ENCODE measurements at regions not wholly inside any gene's neighbourhood (a gene's known extent, or its start where the extent isn't known, plus 50 kb on each side); places are given as distances from the start of the nearest gene placed in this dataset.
A peak's percentile ranks its signal among the peaks of the same experiment; 100 is the strongest.
"Not testable (repeated sequence)": the region's sequence is repeated elsewhere in the genome, so short reads cannot be mapped to it uniquely, and the experiment has no call there.

- not testable (repeated sequence) for H3K27me3 ChIP-seq (ENCODE audit: insufficient read depth, low read length); H3K14ac ChIP-seq (ENCODE audit: insufficient read depth, low read length); H2AFZ ChIP-seq (ENCODE audit: low read length); H3T11ph ChIP-seq (ENCODE audit: low read length); H3K18ac ChIP-seq (ENCODE audit: insufficient read length, low read depth, low read length); H4K5ac ChIP-seq (ENCODE audit: insufficient read length, low read depth, low read length); H3K27ac Mint-ChIP-seq; H3K4me1 ChIP-seq (ENCODE audit: insufficient read depth, low read length); H3K4me1 Mint-ChIP-seq; H3K4me2 ChIP-seq (ENCODE audit: insufficient read depth, insufficient read length, low read length); H3K23me2 ChIP-seq (ENCODE audit: insufficient read length, low read depth, low read length, poor library complexity, severe bottlenecking); H3K9me3 Mint-ChIP-seq; H3K56ac ChIP-seq (ENCODE audit: insufficient read length, low read depth, low read length); H3K79me2 ChIP-seq (ENCODE audit: insufficient read depth, low read length); H3K4me3 Mint-ChIP-seq; DNase-seq; H2AK5ac ChIP-seq (ENCODE audit: insufficient read length, low read length); H4K20me1 ChIP-seq (ENCODE audit: control insufficient read depth, insufficient read depth, insufficient read length); H2BK12ac ChIP-seq (ENCODE audit: insufficient read length, low read depth, low read length); H4K8ac ChIP-seq (replicated peaks; ENCODE audit: insufficient read length, low read depth, low read length); H3K27me3 Mint-ChIP-seq (ENCODE audit: low read depth); H3K9me3 ChIP-seq (ENCODE audit: control insufficient read depth, low read depth, low read length); H3K79me1 ChIP-seq (ENCODE audit: insufficient read depth, low read depth, low read length, poor library complexity, severe bottlenecking); H2BK120ac ChIP-seq (ENCODE audit: low read depth, low read length, poor library complexity, severe bottlenecking); H2BK15ac ChIP-seq (ENCODE audit: low read depth, low read length); H2BK5ac ChIP-seq (ENCODE audit: insufficient read length, low read length); H3K27ac ChIP-seq (ENCODE audit: insufficient read length, low read depth, low read length); H3K4ac ChIP-seq (ENCODE audit: low read depth, low read length); H3K23ac ChIP-seq (ENCODE audit: insufficient read length, low read depth, low read length); H2BK20ac ChIP-seq (ENCODE audit: low read depth, low read length, poor library complexity, severe bottlenecking); H4K91ac ChIP-seq (ENCODE audit: insufficient read length, low read depth, low read length); H3K9ac ChIP-seq (ENCODE audit: extremely low read depth, insufficient read length, low read length); H3K36me3 Mint-ChIP-seq (ENCODE audit: insufficient read depth in 1 of 3, low read depth in 3 of 3)
- WGBS (ENCODE audit: extremely low coverage, insufficient read length, low lambda C conversion rate): no CpG with 5 or more reads among the region's 7 CpGs
- TF ChIP-seq CTCF (conservative IDR thresholded peaks at IDR 0.05): peak; percentile 31; the same call in 2 of the 3 replicates
Observed at GRCh38 chr19:28545397-28545796, 667.6 kb downstream of the UQCRFS1 start.
